ENCODE measurements at regions not wholly inside any gene's neighbourhood (a gene's known extent, or its start where the extent isn't known, plus 50 kb on each side); places are given as distances from the start of the nearest gene placed in this dataset.

DNA sequence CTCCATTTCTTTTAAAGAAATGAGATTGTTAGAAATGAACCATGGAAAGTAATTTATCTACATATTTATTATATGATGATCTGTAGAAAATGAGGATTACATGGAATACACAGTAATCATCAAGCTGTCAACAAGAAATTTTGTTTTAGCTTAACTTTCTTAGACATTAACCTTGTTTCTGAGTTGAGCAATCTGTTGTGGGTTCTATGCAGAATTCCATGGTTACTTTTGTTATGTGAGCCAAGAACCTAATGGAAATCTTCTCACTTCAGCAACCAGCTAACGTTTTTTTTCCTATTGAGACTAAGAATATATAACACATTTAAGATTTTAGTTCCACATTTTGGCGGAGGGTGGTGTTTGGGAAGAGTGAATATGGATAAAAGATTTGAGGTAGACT is 136.1 kb upstream of the SLC4A4 start:
- ChIA-PET CTCF (interaction anchor here (3.7 kb wide), 1 partner anchor 27 kb away, joined by 13 read pairs; no protein-coding TSS in a partner anchor), POLR2A (no interaction called here)
- no peak for DNase-seq (ENCODE audit: low read depth, low spot score)
- H3K4me3 ChIP-seq (ENCODE audit: low read depth, low read length) = no peak overlapping the region
- TF ChIP-seq, protein P1, sequence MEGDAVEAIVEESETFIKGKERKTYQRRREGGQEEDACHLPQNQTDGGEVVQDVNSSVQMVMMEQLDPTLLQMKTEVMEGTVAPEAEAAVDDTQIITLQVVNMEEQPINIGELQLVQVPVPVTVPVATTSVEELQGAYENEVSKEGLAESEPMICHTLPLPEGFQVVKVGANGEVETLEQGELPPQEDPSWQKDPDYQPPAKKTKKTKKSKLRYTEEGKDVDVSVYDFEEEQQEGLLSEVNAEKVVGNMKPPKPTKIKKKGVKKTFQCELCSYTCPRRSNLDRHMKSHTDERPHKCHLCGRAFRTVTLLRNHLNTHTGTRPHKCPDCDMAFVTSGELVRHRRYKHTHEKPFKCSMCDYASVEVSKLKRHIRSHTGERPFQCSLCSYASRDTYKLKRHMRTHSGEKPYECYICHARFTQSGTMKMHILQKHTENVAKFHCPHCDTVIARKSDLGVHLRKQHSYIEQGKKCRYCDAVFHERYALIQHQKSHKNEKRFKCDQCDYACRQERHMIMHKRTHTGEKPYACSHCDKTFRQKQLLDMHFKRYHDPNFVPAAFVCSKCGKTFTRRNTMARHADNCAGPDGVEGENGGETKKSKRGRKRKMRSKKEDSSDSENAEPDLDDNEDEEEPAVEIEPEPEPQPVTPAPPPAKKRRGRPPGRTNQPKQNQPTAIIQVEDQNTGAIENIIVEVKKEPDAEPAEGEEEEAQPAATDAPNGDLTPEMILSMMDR (IDR thresholded peaks at IDR 0.05; ENCODE audit: insufficient read depth, low read length, missing control alignments) = no peak

DNA sequence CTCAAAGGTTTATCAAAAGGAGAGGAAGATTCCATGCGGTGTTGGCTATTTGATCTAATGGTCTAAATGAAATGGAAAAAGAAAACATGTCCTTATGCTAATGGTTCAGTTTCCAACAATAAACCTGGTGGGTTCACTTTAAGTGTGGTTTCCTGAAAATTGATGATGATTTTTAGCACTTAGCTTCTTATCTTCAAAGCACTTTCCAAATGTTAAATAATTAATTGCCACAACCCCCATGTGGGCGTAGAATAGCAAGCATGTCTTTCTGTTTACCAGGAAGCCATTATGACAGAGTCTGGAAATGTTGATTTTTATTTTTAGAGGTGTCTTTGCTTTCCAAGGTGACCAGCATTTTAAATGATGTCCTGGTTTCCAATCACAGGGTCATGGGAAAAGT is 134.8 kb upstream of the SLC4A4 start:
- TF ChIP-seq, protein P1 (IDR thresholded peaks at IDR 0.05; ENCODE audit: insufficient read depth, low read length, missing control alignments) = no peak
- POLR2A ChIA-PET = no interaction called here
- CTCF ChIA-PET = interaction anchor here (3.7 kb wide), 1 partner anchor 26 kb away, joined by 13 read pairs; no protein-coding TSS in a partner anchor
- DNase-seq (ENCODE audit: low read depth, low spot score) = no peak
- no peak overlapping the region for H3K4me3 ChIP-seq (ENCODE audit: low read depth, low read length)

DNA sequence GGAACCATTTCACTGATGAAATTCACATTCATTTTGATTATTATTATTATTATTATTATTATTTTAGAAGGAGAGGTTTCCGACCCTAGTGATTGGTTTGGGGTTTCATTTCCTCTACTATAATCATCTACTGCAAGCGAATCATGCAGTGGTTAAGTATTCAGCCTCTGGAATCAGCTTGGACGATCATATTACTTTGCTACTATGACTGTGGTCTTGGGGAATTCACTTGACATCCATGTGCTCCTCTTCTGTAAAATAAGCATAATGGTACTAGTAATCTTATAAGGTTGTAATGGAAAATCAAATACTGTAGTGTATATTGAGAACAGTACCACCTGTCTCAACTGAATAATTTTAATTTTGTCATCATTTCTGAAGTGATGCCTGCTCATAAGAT is 132.1 kb upstream of the SLC4A4 start:
- ChIA-PET POLR2A (no interaction called here), CTCF (no interaction called here)
- no peak for DNase-seq (ENCODE audit: low read depth, low spot score)
- no peak overlapping the region for H3K4me3 ChIP-seq (ENCODE audit: low read depth, low read length)
- TF ChIP-seq, protein P1 (IDR thresholded peaks at IDR 0.05; ENCODE audit: insufficient read depth, low read length, missing control alignments) = no peak

DNA sequence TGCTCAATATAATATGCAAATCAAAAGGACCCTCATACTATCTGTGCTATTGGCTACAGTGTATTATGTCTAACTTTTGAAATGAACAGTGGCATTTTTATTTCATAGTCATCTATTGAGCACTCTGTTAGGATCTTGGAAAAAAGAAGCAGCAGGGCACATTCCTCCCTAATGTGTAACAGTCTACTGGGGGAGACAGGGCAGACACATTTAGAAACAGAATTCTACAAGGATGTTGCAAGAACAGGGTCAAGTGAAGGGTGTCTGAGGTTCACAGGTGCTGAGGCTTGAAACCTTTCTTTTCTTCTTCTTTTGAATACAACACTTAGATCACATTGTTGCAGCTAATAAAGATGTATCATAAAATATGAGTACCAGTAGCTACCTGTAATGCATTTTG is 129.7 kb upstream of the SLC4A4 start:
- H3K4me3 ChIP-seq (ENCODE audit: low read depth, low read length) = no peak overlapping the region
- CTCF ChIA-PET = interaction anchor here (1.4 to 3.7 kb wide), 2 partner anchors 17 to 20 kb away, joined by 5 to 29 read pairs; no protein-coding TSS in a partner anchor
- DNase-seq (ENCODE audit: low read depth, low spot score) = no peak
- POLR2A ChIA-PET = no interaction called here
- TF ChIP-seq, protein P1 (IDR thresholded peaks at IDR 0.05; ENCODE audit: insufficient read depth, low read length, missing control alignments) = no peak

DNA sequence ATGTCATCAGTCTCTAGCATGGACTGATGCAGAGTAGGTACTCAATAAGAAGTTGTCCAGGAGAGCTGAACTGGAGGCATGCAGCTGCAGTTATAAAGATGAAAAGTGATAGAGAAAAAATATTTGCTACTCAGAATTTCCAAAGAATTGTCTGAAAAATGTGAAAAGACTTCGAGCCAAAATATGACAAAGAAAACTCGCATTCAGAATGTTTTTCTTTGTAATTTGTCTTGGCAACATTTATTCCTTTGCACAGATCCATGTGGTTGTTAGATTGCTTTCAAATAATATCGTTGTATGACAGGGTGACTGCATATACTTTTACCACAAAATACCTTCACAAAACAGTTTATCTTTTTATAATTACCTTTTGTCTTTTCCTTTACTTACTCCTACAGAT is 128.0 kb upstream of the SLC4A4 start:
- no peak overlapping the region for H3K4me3 ChIP-seq (ENCODE audit: low read depth, low read length)
- TF ChIP-seq, protein P1 (IDR thresholded peaks at IDR 0.05; ENCODE audit: insufficient read depth, low read length, missing control alignments) = no peak
- DNase-seq (ENCODE audit: low read depth, low spot score) = no peak
- ChIA-PET CTCF (interaction anchor here (0.8 to 3.7 kb wide), 3 partner anchors 18 to 340 kb away, joined by 3 to 29 read pairs (median 3); no protein-coding TSS in a partner anchor), POLR2A (no interaction called here)

DNA sequence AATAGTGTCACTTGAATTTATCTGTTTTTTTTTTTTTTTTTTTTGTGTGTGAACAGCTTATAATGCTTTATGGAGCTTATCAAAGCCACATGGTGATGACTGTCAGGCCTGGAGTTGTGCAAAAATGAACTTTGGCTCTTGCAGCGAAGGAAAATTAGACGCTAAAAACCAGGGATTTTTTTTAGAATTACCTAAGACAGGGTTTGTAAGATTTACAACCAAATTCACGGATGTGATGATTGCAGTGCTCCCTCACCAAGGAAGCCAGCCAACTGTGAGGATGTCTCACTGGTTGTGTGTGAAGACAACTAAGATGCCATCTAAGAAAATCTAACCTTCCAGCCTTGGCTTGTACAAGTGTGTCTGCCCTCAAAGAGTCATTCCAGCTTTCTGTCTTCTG is 127.1 kb upstream of the SLC4A4 start:
- ChIA-PET POLR2A (interaction anchor here (0.5 kb wide), 1 partner anchor 16 kb away, joined by 3 read pairs; no protein-coding TSS in a partner anchor), CTCF (interaction anchor here (1.0 to 3.7 kb wide), 3 partner anchors 17 to 27 kb away, joined by 3 to 29 read pairs (median 5); no protein-coding TSS in a partner anchor)

More for the DNA sequence above, 127.1 kb upstream of the SLC4A4 start:
- DNase-seq (ENCODE audit: low read depth, low spot score) = no peak
- TF ChIP-seq, protein P1 (IDR thresholded peaks at IDR 0.05; ENCODE audit: insufficient read depth, low read length, missing control alignments) = no peak
- no peak overlapping the region for H3K4me3 ChIP-seq (ENCODE audit: low read depth, low read length)

All from AG04449 (cell line).